ENCODE measurements at regions not wholly inside any gene's neighbourhood (a gene's known extent, or its start where the extent isn't known, plus 50 kb on each side); places are given as distances from the start of the nearest gene placed in this dataset.
"Not testable (repeated sequence)": the region's sequence is repeated elsewhere in the genome, so short reads cannot be mapped to it uniquely, and the experiment has no call there.

DNA sequence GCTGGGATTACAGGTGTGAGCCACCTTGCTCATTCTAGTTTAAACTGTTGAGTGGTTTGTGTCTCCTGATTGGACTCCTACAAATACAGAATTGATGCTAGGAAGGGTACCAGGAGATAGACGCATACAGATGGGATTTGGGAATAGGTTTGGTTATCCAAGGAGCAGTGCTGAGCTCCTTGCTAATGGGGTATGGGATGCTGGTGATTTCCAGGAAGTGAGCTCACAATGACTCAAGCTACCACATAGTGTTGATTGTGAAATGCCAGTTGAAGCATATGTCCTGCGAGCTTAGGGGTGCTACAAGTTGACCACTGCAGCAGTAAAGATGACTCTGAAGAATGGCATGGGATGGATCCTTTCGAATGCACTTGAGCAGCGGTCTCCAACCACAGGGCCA, 75.6 kb downstream of the CCDC201 start:
- TF ChIP-seq CTCF (conservative IDR thresholded peaks at IDR 0.05; ENCODE audit: low read depth, low read length); RAD21 (IDR thresholded peaks at IDR 0.05; ENCODE audit: low read length); SMC3 (IDR thresholded peaks at IDR 0.05; ENCODE audit: low read depth, low read length); MAZ (IDR thresholded peaks at IDR 0.05; ENCODE audit: borderline replicate concordance, low read depth, low read length); POLR2A (IDR thresholded peaks at IDR 0.05; ENCODE audit: low read depth, low read length); BHLHE40 (IDR thresholded peaks at IDR 0.05; ENCODE audit: low read depth, low read length); CHD1 (IDR thresholded peaks at IDR 0.05; ENCODE audit: low read depth, low read length); RCOR1 (IDR thresholded peaks at IDR 0.05; ENCODE audit: insufficient replicate concordance, low read length): not testable (repeated sequence)
- peak; percentile 85 for TF ChIP-seq CEBPB (IDR thresholded peaks at IDR 0.05; ENCODE audit: low read depth, low read length)
